ENCODE measurements at regions not wholly inside any gene's neighbourhood (a gene's known extent, or its start where the extent isn't known, plus 50 kb on each side); places are given as distances from the start of the nearest gene placed in this dataset.
"Not testable (repeated sequence)": the region's sequence is repeated elsewhere in the genome, so short reads cannot be mapped to it uniquely, and the experiment has no call there.

DNA sequence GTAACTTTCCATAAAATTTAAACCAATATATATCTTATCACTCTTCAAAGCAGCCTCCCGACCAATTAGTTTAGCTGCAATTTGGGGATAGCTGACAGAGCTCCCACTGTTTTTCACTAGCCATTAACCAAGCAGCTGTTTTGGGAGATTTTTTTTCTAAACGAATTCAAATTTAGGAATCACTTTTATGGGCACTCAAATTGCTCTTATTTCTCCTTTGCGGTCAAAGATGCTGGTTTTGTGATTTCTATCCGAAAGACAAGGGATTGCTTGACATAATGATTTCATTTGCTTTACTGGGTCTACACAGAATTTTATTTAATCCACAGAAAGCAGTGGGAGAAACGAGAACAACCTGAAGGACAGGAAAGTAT, 505.7 kb upstream of the IL12A start:
- no peak for DNase-seq

GRCh38 chr3:159486580-159486979, 502.1 kb upstream of the IL12A start:
- no peak for DNase-seq

- no peak for DNase-seq
Measured at GRCh38 chr3:159487304-159487703, 501.3 kb upstream of the IL12A start.

DNA sequence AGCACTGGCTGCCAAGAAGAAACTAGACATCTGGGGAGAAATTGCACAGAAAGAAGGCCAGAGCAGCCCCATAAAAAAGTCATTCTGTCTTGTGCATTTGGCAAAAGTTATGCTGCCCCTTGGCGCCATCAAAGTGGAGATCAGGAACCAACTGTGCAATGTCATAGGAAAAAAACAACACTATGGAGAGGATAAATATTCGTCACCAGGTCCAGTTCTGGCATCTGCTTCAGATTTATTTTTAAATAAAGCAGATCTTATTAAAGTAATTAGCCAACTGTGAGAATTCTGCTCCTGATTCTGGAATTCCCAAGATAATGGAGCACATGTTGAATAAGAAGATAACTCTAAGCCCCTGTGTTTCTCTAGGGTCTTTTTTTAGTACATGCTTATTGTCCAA, 500.0 kb upstream of the IL12A start:
- DNase-seq: no peak

GRCh38 chr3:159497361-159497760, 491.3 kb upstream of the IL12A start:
- DNase-seq: no peak

DNA sequence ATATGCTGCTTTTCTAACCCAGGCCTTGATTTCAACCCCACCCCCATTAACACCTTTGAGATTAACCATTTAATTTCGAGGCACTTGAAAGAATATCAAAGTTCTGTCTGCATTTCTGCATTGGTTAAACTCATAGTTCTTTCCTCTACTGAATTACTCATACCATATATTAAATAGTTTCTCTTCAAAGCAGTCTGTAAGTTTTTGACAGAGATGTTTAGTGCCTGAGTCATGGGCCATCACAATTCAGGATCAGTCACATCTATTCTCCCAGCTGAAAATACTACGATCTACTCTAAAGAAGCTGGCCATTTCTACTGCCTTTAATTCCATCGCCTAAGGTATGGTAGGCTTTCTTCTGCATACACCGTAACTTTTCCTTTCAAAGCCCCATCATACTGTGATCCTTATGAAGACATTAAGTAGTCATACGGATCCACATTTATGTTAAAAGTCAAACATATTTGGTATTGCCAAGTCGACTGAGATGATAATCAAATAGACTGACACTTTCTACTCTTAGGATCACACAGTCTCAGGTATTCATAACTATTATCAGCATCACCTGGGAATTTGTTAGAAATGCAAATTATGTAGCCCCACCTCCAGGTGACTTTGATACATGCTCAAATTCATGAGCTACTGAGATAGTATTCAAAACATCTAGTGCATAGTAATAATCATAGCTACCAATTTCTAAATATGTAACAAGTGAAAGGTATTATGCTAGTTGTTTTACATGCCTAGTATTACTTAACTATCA, 489.4 kb upstream of the IL12A start:
- DNase-seq: no peak

- DNase-seq: no peak
Measured at GRCh38 chr3:159501029-159501428, 487.6 kb upstream of the IL12A start.

DNA sequence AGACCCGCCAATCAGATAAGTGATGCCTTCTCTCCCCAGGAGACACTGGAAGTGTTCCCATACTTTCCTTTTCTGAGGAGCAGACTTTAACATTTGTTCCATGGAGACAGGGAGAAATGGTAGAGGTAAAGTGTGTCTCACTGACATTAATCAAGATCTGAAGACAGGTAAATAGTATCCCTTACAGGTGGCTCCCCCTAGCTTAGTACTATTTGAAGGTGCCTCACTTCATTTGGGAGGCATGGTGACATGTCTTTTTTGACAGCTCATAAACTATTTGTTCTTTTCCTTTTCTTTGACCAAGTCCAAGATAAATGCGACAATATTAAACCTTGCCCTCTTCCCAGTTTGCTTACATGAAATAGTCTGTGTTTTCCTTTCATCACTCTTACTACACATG, 485.6 kb upstream of the IL12A start:
- no peak for DNase-seq

DNA sequence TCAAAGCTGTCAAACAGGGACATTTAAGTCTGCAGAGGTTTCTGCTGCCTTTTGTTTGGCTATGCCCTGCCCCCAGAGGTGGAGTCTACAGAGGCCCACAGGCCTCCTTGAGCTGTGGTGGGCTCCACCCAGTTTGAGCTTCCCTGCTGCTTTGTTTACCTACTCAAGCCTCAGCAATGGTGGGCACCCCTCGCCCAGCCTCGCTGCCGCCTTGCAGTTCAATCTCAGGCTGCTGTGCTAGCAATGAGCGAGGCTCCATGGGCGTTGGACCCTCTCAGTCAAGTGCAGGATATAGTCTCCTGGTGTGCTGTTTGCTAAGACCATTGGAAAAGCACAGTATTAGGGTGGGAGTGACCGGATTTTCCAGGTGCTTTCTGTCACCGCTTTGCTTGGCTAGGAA, 477.6 kb upstream of the IL12A start:
- DNase-seq: not testable (repeated sequence)

DNA sequence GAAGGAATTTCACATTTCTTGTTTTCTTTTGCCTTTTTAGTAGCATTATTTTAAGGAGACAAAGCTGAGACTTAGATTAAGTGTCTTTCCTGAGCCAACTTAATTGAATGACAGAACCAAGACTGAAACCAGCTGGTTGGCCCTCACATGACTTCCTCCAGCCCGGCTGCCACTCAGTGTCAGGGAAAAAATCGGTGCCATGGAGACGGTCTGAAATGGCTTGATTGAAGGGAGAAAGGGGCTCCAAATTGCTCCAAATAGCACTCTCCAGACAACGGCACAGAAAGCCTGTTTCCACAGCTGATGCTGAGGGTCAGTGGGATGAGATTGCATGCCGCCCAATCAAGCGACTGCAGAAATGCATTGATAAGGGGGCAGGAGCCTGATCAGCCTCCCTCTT, 475.2 kb upstream of the IL12A start:
- DNase-seq: no peak

DNA sequence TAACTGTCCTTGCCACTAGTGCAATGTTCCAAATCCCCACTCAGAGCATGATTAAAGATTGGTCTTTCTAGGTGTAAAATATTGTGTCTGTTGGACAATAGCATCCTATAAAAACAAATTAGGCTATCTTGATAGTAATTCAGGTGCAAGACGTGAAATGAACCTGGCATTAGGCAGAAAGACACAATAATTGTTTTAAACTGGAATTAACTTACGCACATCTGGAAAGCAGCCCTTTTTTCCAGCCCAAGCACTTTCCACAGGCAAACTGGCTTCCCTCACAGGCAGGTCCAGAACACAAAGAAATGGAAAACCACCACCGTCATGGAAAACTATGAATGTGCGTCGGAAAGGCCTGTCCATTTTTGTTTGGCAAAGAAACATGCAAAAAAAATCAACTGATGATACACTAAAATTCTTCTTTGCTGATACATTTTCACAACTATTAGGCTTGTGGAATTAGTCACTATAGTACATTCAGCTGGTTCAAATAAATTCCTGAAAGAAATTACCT, 474.7 kb upstream of the IL12A start:
- DNase-seq: no peak

DNA sequence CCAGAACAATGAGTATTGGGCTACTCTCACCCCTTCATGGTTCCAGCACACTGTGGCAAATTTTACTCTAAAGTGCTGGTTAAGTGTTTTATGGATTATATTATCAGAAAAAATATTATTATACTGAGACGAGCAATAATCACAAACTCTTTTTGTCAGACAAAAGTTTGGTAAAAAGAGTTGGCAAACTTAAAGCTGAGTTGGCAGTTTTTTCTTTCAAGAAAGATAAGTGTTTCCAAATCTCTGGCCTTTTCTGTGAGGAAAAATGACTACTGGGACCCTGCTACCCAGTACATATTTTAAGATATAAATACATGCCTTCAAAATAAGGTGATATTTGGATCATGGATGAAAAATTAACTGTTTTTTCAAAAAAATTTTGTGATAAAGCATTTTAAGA, 471.5 kb upstream of the IL12A start:
- DNase-seq: no peak

DNA sequence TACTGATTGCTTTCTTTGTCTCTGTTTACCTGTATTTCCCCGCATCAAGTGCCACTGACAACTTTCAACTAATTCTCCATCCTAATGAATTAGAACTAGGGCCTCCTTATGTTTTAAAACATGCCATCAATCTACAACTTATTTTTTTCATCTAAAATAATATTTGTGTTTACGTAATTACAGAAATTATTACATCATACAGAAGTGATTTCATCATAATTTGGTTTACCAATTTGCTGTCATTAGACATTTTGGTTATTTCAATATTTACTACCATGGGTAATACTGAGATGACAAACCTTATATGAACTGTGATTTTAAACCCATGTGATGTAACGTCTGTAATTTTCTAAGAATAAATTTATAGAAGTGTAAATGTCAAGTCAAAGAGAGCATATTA, 468.0 kb upstream of the IL12A start:
- DNase-seq: no peak

GRCh38 chr3:159522276-159522675, 466.4 kb upstream of the IL12A start:
- DNase-seq: no peak

DNA sequence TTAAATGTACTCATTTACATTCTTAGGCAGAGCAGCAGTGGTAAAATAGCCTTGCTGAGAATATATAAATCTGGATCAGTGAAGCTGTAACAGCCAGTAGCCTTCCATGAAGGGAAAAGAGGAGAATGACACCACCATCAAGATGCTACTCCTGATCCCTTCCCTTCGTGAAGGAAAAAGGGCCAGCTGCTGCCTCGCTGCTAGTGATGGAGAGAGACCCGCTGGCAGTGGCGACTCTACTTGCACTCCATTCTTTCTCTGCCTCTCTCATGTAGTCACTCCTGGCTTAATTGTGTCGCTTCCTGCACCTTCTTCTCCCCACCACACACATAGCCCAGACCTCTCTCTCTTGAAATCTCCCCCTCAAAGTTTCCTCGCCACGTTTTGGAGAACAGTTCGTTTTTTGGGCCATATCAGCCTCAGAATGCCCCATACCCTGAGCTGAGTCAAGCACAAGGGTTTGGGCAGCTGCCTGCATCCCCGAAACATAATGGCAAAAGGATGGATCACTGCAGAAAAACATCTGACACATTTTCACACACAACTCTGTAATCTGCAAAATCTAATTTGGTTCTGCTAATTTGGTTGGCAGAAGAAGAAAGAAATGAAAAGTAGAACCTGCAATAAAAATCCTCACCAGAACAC, 460.3 kb upstream of the IL12A start:
- no peak for DNase-seq

DNA sequence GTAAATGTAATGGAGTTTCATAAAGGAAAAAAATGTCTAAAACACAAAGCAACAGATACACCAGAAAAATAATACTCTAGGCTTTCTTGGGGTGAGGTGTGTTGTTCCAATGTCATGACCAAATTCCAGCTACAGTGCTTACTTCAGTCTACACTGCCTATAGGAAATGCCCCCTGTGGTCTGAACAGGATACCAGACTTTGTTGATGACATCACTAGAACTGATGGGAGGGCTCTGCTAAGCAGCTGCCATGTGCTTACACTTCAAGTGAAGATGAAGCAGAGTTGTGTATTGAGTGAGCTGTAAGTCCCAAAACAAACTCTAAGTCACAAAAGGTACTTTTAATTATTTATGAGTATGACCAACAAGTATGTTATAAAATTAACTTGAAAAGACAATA, 456.1 kb upstream of the IL12A start:
- DNase-seq: no peak

DNA sequence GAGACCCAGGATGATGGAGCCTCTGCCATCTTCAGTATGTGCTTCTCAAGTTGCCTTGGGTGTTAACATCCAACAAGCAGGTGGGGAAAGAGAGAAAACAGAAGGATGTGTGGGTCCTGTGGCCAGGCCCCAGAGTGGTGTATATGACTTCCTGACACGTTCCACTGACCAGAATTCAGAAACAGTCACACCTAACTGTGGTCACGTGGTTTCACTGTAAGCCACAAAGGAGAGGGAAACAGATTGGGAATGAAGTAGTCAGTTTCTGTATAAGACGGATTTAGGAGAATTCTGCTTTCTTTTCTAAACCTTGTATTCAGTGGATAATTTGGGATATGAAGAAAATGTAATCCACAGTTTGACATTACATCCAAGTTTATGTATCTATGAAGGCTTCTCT, 454.1 kb upstream of the IL12A start:
- DNase-seq: no peak

- no peak for DNase-seq
Measured at GRCh38 chr3:159536876-159537275, 451.8 kb upstream of the IL12A start.

GRCh38 chr3:159538507-159538906, 450.1 kb upstream of the IL12A start:
- DNase-seq: no peak

DNA sequence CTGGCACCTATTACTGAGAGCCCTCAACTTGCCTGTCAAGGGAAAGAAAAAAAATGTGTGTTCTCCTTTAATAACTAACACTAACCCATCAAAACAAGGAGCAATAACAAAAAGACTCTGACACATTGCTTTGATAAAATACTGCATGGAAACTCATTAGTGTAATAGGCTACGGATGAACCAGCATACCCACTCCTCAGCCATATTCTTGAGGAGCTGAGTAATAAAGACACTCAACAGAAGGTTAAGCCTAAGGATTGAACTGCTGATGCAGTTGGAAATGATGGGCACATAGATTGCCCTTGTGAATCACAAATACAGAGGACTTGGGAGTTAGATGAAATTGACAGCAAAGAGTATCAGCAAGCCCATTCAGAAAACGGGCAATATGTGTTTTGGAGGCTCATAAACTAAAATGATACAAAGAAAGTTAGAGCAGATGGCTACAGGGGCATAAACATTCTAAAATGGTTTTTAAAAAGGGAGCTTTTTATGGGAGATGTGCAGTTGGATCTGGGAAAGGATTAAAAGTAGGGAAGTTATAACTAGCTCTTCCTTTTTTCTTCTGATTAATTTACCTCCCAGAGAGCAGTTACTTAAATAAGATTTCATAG, 447.6 kb upstream of the IL12A start:
- no peak for DNase-seq

DNA sequence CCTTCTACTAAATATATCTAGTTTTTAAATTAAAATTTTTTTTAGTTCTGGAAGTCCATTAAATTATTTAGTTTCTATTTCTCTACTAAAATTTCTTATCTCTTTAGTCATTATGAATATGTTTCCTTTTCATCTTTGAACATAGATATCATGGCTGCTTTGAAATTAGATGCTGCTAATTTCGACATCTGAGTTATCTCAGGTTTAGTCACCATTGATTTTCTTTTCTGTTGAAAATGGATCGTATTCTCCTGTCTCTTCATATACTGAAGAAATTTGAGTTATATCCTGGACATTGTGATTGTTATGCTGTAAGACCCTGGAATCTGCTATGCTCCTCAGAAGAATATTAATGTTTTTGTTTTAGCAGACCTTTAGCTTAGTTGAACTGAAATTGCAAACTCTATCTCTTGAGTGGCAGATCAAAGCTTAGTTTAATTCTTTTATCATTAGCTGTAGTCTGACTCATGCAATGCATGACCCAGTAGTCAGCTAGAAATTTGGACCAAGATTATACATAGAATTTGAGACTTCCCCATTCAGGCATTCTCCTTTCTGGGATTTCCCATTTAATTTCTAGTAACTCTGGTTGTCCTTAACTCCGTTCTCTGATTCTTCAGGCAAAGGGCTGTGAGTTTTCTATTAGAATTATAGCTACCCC, 439.8 kb upstream of the IL12A start:
- no peak for DNase-seq

GRCh38 chr3:159555205-159555604, 433.4 kb upstream of the IL12A start:
- no peak for DNase-seq

DNA sequence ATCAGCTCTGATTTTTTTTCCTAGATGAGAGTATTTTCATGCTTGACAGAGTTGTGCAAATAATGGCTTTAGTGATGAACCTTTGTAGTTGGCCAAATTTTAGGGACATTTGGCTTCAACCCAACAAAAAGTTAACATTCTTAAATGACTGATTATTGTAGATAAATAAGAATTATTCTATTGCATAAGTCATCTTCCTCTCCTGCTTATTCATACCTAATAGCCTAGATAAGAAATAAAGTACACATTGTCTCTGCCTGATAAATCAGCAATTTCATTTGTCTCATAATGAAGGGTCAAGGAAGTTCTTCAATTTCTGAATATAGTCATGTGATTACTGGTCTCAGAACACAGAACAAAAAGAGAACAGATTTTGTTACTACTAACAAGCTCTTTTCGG, 428.9 kb upstream of the IL12A start:
- DNase-seq: no peak

Measured in inflammatory macrophage treated with lipopolysaccharide for 4 hours (primary cell).